Panc1 (cell line): ENCODE measurements at regions not wholly inside any gene's neighbourhood (a gene's known extent, or its start where the extent isn't known, plus 50 kb on each side); places are given as distances from the start of the nearest gene placed in this dataset.

Experiments used
- CTCF ChIP-seq: fragments of 450-650 bp; IDR thresholded peaks from 2 replicates; pipeline ENCODE4 v1.5.1; 2017; ENCODE audit warnings: mild to moderate bottlenecking
- POLR2AphosphoS5 ChIP-seq: IDR thresholded peaks from 2 replicates; pipeline ENCODE4 v1.6.1; 2012; ENCODE audit warnings: mild to moderate bottlenecking, low read depth, low read length, moderate library complexity

GRCh38 chr3:127074900-127075360 lies 92.0 kb downstream of the PLXNA1 start:
- no peak for TF ChIP-seq CTCF
- TF ChIP-seq POLR2AphosphoS5: no peak
